ENCODE measurements at regions not wholly inside any gene's neighbourhood (a gene's known extent, or its start where the extent isn't known, plus 50 kb on each side); places are given as distances from the start of the nearest gene placed in this dataset.

DNA sequence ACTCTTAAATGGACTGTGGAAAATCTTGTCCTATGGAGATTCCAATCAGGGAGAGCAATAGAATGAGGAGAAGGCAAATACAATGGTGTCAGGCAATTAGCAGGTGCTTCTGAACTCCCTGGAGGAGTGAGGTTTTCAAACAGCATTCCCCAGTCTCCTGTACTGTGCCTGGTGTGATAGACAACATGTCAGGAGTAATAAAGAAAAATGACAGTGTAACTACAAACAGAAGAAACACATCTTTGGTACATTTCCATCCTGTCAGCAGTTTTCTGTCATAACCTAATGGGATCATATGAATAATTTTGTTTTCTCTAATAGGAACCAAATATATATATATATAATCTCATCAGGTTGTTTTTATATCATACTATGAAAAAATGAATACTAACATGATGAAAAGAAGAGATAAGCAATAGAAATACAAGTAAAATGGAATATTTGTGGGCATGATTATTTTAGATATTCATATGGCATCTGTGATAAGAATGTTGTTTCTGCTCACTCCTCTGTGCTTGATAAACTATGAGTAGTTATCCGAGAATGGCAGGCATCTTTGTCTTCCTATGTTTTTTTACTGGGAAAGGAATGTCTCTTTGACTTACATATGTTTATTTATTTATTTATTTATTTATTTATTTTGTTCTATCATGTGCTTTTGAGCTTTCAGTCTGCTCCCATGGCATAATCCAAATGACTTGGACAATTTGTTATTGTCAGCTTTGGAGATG, 441.7 kb downstream of the TXNL1 start:
- no peak overlapping the region for H3K4me3 ChIP-seq (ENCODE audit: low read depth in 2 of 2, low read length in 2 of 2)
- TF ChIP-seq TCF7L2 (IDR thresholded peaks at IDR 0.05; ENCODE audit: low read depth, low read length) (no peak), REST (IDR thresholded peaks at IDR 0.05; ENCODE audit: insufficient read depth in 1 of 2, low read depth in 2 of 2, low read length in 1 of 2) (no peak), CTCF (IDR thresholded peaks at IDR 0.05) (no peak), POLR2AphosphoS5 (IDR thresholded peaks at IDR 0.05; ENCODE audit: low read depth, low read length) (no peak), SIN3A (IDR thresholded peaks at IDR 0.05; ENCODE audit: borderline replicate concordance, insufficient read depth, low read depth, low read length) (no peak)
- POLR2A ChIA-PET, result no interaction called here
- no peaks in the 10 kb centered on the region for H3K4me1 ChIP-seq (ENCODE audit: control insufficient read depth, insufficient read depth, low read length)
- intact Hi-C loops (cut with micrococcal nuclease; ENCODE audit: unreplicated experiment) (no loop called here), in situ Hi-C loops (cut with HindIII; ENCODE audit: low pct_unique_long_range_greater_than_20kb, low sequenced_read_pairs) (no loop called here)
- ATAC-seq (no peak), DNase-seq (ENCODE audit: low read depth, low spot score) (no peak)
- no peaks in the 10 kb centered on the region; the same call in 1 of the 2 replicates for H3K36me3 ChIP-seq (ENCODE audit: control insufficient read depth, insufficient read depth, low read length)
- no peaks in the 10 kb centered on the region for H3K9me3 ChIP-seq (ENCODE audit: control insufficient read depth, insufficient read depth, low read depth, low read length)
- CTCF ChIA-PET, result no interaction called here
- H3K27ac ChIP-seq (ENCODE audit: low read length), result no peak overlapping the region
- H3K27me3 ChIP-seq (ENCODE audit: control insufficient read depth, insufficient read depth, low read length), result no peaks in the 10 kb centered on the region
- no TSS peak for BruUV-seq (replicated peaks)

DNA sequence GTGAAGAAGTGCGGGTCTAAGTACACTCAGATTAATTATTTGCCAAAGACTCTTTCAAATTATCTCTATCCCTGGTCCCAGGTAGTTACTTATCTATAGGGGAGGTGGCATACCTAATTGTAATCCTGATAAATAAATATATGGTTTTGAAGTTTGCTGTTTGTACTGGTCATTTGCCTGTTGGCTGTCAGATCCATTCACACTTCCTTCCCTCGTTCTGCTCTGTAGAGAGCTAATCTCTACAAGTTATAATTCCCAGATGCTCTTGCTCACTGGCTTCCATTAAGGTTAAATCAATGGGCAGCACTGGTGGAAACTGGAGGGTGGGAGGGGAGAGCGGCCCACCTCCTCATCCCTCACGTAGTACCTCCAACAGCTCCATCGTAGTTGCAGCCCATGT, 447.1 kb downstream of the TXNL1 start:
- Histone ChIP-seq H3K36me3 (ENCODE audit: control insufficient read depth, insufficient read depth, low read length) (no peaks in the 10 kb centered on the region), H3K4me1 (ENCODE audit: control insufficient read depth, insufficient read depth, low read length) (no peaks in the 10 kb centered on the region), H3K27ac (ENCODE audit: low read length) (no peak overlapping the region), H3K4me3 (ENCODE audit: low read depth in 2 of 2, low read length in 2 of 2) (no peak overlapping the region), H3K9me3 (ENCODE audit: control insufficient read depth, insufficient read depth, low read depth, low read length) (no peaks in the 10 kb centered on the region), H3K27me3 (ENCODE audit: control insufficient read depth, insufficient read depth, low read length) (no peaks in the 10 kb centered on the region)
- ATAC-seq (no peak), DNase-seq (ENCODE audit: low read depth, low spot score) (no peak)
- intact Hi-C loops (cut with micrococcal nuclease; ENCODE audit: unreplicated experiment), result no loop called here
- no TSS peak for BruUV-seq (replicated peaks)
- TF ChIP-seq CTCF (IDR thresholded peaks at IDR 0.05), result no peak
- no peak for TF ChIP-seq POLR2AphosphoS5 (IDR thresholded peaks at IDR 0.05; ENCODE audit: low read depth, low read length)
- no peak for TF ChIP-seq TCF7L2 (IDR thresholded peaks at IDR 0.05; ENCODE audit: low read depth, low read length)
- no peak for TF ChIP-seq SIN3A (IDR thresholded peaks at IDR 0.05; ENCODE audit: borderline replicate concordance, insufficient read depth, low read depth, low read length)
- no peak for TF ChIP-seq REST (IDR thresholded peaks at IDR 0.05; ENCODE audit: insufficient read depth in 1 of 2, low read depth in 2 of 2, low read length in 1 of 2)
- ChIA-PET CTCF (no interaction called here), POLR2A (no interaction called here)
- in situ Hi-C loops (cut with HindIII; ENCODE audit: low pct_unique_long_range_greater_than_20kb, low sequenced_read_pairs), result no loop called here

Measured in Panc1 (cell line).